GM12878 (cell line): ENCODE measurements at regions not wholly inside any gene's neighbourhood (a gene's known extent, or its start where the extent isn't known, plus 50 kb on each side); places are given as distances from the start of the nearest gene placed in this dataset.

Experiments
- BHLHE40 ChIP-seq, 2 experiments: fragments of 450-650 bp in 1 of 2; IDR thresholded peaks; 2 replicates each; pipeline ENCODE4 v1.6.1; 2011 to 2017; ENCODE audit warnings: low read depth in 2 of 2, borderline replicate concordance in 1 of 2, improper control_type of control experiment in 1 of 2, low read length in 1 of 2, mild to moderate bottlenecking in 1 of 2
- BRCA1 ChIP-seq: IDR thresholded peaks from 2 replicates; pipeline ENCODE4 v1.6.1; 2011; ENCODE audit warnings: low read depth, low read length, improper control_type of control experiment
- CTCF ChIP-seq, 3 experiments: IDR thresholded peaks in 2 of 3; conservative IDR thresholded peaks in 1 of 3; 2 replicates each; pipeline ENCODE4 v1.5.1; 2011; ENCODE audit warnings: low read depth in 3 of 3, low read length in 3 of 3, mild to moderate bottlenecking in 3 of 3, control low read depth in 2 of 3, moderate library complexity in 2 of 3, inconsistent platforms in 1 of 3, mixed read lengths in 1 of 3; ENCODE audit not compliant: control insufficient read depth in 2 of 3, insufficient read depth in 1 of 3; ENCODE audit errors: extremely low read depth in 1 of 3
- EGR1 ChIP-seq, 2 experiments: IDR thresholded peaks; 1 replicate in 1 of 2; 2 replicates in 1 of 2; pipeline ENCODE4 v1.6.1; 2011 to 2012; ENCODE audit warnings: low read depth in 2 of 2, low read length in 2 of 2, borderline replicate concordance in 1 of 2, mild to moderate bottlenecking in 1 of 2, moderate library complexity in 1 of 2
- NFIC ChIP-seq: IDR thresholded peaks from 2 replicates; pipeline ENCODE4 v1.6.1; 2012; ENCODE audit warnings: low read depth, mild to moderate bottlenecking, inconsistent platforms, low read length, moderate library complexity
- SMC3 ChIP-seq: IDR thresholded peaks from 2 replicates; pipeline ENCODE4 v1.6.1; 2011; ENCODE audit warnings: low read length, improper control_type of control experiment, borderline replicate concordance
- TF ChIP-seq, protein P1 (sequence below): fragments of 450-650 bp; formaldehyde crosslinking; IDR thresholded peaks from 2 replicates; pipeline ENCODE4 v1.4.0; 2020; ENCODE audit warnings: mild to moderate bottlenecking, moderate library complexity

DNA sequence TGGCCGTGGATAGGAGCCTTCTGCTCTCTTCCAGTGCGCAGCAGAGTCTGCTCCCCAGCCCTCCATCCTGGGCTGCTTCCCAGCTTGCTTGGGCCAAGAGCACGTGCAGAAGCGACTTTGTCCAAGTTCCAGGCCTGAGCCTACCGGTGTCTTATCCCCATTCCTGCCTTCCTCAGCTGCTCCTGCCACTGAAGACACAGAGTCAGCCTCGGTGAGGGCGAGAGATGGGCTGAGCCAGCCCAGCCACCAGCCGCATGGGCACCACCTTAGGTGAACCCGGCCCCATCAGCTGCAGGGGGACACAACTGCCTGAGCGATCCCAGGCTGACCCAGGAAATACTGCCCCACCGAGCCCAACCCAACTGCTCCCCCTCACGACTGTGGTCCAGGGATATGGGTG is 847.8 kb downstream of the TBC1D22A start (continued):
- TF ChIP-seq BRCA1 (no peak), BHLHE40 (IDR thresholded peaks at IDR 0.05; ENCODE audit: borderline replicate concordance in 1 of 2, low read depth in 2 of 2, low read length in 1 of 2) (no peak), CTCF (IDR thresholded peaks at IDR 0.05 in 2 of 3, conservative IDR thresholded peaks at IDR 0.05 in 1 of 3; ENCODE audit: control insufficient read depth in 2 of 3, extremely low read depth in 1 of 3, insufficient read depth in 1 of 3, low read depth in 3 of 3, low read length in 3 of 3) (no peak), NFIC (no peak), SMC3 (no peak), EGR1 (IDR thresholded peaks at IDR 0.05; ENCODE audit: borderline replicate concordance in 1 of 2, low read depth in 2 of 2, low read length in 2 of 2) (no peak)
- TF ChIP-seq, protein P1, sequence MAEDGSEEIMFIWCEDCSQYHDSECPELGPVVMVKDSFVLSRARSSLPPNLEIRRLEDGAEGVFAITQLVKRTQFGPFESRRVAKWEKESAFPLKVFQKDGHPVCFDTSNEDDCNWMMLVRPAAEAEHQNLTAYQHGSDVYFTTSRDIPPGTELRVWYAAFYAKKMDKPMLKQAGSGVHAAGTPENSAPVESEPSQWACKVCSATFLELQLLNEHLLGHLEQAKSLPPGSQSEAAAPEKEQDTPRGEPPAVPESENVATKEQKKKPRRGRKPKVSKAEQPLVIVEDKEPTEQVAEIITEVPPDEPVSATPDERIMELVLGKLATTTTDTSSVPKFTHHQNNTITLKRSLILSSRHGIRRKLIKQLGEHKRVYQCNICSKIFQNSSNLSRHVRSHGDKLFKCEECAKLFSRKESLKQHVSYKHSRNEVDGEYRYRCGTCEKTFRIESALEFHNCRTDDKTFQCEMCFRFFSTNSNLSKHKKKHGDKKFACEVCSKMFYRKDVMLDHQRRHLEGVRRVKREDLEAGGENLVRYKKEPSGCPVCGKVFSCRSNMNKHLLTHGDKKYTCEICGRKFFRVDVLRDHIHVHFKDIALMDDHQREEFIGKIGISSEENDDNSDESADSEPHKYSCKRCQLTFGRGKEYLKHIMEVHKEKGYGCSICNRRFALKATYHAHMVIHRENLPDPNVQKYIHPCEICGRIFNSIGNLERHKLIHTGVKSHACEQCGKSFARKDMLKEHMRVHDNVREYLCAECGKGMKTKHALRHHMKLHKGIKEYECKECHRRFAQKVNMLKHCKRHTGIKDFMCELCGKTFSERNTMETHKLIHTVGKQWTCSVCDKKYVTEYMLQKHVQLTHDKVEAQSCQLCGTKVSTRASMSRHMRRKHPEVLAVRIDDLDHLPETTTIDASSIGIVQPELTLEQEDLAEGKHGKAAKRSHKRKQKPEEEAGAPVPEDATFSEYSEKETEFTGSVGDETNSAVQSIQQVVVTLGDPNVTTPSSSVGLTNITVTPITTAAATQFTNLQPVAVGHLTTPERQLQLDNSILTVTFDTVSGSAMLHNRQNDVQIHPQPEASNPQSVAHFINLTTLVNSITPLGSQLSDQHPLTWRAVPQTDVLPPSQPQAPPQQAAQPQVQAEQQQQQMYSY (CRISPR knock-in tag) = no peak
- TF ChIP-seq, all 136 proteins: peak for 0
